ENCODE measurements at regions not wholly inside any gene's neighbourhood (a gene's known extent, or its start where the extent isn't known, plus 50 kb on each side); places are given as distances from the start of the nearest gene placed in this dataset.

DNA sequence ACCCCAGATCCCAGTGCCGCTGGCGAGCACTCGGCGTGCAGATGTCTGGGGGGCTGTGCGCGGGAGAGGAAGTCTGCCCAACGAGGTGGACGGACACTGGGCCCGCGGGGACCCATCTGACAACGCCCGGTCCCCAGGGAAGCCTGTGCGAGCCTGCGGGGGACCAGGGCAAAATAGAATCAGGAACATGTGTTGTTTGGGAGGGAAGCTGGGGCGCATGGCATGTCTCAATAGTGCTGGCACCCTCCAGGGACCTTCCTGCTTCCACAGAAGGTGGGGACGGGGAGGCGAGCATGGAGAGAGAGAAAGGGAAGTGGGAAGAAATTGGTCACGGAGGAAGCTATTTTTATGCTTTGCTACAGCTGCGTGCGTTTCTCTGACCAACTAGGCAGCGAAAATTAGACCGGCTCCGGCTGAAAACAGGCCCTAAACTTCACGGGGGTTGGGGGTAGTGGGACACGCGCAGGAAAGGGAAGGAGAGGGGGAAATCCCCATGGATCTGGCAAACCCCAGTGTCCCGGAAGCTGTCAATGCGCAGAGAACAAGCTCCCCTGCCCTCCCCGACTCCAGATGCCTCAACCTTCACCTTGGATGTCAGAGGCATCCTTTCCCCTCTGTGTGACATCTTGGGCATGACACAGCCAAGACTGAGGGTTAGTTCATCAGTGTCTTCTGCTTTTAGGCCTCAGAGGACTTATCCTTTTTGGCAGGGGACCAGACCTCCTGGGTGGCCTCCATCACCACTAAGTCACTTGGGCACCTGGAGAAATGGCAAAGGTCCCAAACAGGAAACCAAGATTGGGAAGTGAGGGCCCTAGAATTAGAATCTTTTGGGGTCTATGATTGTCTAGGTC lies 169.8 kb upstream of the BCOR start:
- TF ChIP-seq POLR2A (IDR thresholded peaks at IDR 0.05), result no peak
- no peak for TF ChIP-seq POLR2AphosphoS5 (IDR thresholded peaks at IDR 0.05)
- TF ChIP-seq, protein P1, sequence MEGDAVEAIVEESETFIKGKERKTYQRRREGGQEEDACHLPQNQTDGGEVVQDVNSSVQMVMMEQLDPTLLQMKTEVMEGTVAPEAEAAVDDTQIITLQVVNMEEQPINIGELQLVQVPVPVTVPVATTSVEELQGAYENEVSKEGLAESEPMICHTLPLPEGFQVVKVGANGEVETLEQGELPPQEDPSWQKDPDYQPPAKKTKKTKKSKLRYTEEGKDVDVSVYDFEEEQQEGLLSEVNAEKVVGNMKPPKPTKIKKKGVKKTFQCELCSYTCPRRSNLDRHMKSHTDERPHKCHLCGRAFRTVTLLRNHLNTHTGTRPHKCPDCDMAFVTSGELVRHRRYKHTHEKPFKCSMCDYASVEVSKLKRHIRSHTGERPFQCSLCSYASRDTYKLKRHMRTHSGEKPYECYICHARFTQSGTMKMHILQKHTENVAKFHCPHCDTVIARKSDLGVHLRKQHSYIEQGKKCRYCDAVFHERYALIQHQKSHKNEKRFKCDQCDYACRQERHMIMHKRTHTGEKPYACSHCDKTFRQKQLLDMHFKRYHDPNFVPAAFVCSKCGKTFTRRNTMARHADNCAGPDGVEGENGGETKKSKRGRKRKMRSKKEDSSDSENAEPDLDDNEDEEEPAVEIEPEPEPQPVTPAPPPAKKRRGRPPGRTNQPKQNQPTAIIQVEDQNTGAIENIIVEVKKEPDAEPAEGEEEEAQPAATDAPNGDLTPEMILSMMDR (IDR thresholded peaks at IDR 0.05), result peak in 1 of 5 experiments; percentile 0
- no peak for TF ChIP-seq EP300 (IDR thresholded peaks at IDR 0.05; ENCODE audit: low read depth)

All from transverse colon (tissue), 4 donors.